Stimulated activated CD4-positive, alpha-beta T cell treated with anti-CD3 and anti-CD28 coated beads, Interleukin-1b, Interleukin-23, amount 100 ng/mL, for 4 hours (primary cell): ENCODE measurements at regions not wholly inside any gene's neighbourhood (a gene's known extent, or its start where the extent isn't known, plus 50 kb on each side); places are given as distances from the start of the nearest gene placed in this dataset.

Experiments
- DNase-seq, 2 donors: peaks; one replicate each; pipeline ENCODE4 v3.0.0-alpha.2; 2020; ENCODE audit warnings: low read depth in 2 of 2

- DNase-seq, result no peak
Measured at GRCh38 chr10:47053081-47053798, 142.0 kb downstream of the PTPN20 start.

- no peak for DNase-seq
Measured at GRCh38 chr10:47054974-47055373, 143.7 kb downstream of the PTPN20 start.

DNA sequence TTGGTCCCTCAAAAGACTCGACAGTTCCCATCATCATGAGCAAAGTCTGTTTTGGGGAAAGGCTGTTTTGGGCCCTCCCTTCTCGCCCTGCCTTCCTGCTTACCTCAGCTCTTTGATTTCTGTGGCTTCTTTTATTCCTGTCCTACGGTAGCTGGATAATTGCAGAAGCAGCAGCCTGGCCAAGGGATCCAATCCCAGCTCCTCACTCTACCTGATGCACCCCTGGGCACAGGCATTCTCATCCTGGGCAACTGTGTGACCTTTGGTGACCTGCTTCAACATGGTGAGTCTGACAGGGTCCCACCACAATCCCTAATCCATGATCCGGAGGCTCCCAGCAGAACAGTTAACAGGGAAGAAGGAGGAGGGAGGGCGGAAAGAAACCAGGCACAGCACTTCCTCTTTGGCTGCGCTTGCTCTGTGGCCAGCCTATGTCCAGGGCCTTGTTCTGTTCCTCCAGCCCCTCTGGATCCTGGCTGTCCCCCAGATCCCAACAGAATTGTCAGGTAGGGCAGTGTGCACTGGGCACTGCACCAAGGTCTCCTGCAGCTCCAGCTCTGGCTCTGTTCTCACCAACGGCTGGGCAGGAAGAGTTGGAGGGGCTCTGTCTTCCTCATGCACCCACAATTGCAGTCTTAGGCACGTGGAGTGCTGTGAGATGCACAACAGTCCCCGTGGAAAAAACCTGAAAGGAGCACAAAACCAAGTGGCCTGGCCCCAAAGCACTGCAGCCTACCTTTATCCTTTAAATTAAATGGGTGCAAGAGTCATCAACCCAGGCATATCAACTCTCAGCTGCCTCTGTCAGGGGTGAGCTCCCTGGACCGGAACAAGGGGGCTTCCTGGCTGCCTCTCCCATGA is 144.4 kb downstream of the PTPN20 start:
- DNase-seq, result no peak

GRCh38 chr10:47056247-47056510 is 145.0 kb downstream of the PTPN20 start:
- no peak for DNase-seq

GRCh38 chr10:47057471-47057870 is 146.2 kb downstream of the PTPN20 start:
- no peak for DNase-seq

DNA sequence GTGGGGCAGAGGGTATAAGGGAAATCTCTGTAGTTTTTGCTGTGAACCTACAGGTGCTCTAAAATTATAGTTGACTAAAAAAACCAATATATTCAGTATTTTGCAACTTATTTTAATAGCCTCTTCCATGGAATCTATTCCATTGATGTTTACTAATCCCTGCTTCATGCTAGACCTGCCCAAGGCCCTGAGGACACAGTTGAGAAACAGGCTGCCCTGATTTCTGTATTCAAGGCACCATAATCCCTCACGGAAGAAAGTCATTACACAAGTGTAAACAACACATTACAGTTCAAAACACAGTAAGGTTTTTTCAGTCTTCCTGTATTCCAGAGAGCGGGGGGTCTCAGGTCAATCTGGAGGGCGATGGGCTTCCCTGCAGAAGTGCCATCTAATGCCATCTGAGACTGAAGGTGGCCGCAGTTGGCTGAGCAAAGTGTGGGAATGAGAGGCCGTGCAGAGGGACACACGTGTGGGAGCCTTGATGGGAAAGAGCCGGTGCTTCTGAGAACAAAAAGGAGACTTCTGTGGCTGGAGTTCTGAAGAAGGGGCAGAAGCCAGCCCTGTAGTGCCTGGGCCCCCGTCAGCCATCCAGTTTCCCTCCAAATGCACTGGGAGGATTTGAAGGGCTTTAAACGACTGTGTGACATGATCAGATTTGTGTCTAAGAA is 146.9 kb downstream of the PTPN20 start:
- no peak for DNase-seq

DNA sequence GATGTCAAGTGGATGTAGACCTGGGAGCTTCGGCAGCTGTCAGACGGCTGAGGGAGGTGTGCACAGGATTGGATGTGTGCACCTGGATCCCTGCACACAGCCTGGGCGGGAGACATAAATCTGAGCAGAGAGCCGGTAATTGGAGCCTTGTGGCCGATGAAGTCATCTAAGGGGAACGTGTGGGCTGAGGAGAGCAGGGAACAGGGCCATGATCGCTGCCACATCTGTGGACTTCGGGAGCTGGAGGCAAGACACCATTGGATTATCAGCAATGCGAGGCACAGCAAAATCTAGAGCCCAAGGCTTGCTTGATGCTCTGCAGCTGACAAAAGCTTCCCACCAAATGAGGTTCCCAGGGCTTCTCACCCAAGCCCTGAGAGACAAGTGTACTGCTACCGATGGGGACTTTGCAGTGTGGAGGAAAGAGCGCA is 147.7 kb downstream of the PTPN20 start:
- DNase-seq, result no peak

DNA sequence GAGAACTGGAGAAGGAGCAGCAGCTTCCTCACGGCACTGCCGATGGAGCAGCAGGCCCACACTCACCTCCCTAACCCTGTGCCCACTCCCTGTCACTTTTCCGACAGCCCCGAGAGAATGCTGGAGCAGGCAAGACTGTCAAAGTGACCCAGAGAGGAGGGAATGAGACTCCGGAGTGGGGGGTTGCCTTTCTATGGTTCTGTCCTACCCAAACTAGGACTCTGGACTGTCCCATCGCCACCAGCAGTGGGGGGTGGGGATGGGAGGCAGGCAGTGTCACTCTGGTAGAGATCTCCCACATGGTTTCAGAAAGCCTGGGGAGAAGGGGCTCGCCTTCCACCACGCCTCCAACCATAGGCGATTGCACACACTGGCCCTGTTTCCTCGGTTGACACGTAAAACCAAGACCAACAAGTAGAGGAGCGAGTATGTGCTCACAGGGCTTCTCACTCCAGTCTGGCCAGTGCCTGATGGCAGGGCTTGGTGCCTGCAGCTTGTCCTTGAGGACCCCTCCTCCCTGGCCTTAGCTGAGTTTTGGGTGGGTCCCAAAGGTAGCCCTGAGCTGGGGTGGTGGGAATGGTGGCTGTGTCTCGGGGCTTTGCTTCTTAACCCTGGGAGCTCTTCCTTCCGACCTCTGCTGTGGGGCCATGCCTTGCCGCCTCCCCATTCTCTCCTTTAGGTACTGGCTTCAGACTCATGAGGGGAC is 148.5 kb downstream of the PTPN20 start:
- no peak for DNase-seq

- DNase-seq, result no peak
Measured at GRCh38 chr10:47060356-47060755, 149.1 kb downstream of the PTPN20 start.

GRCh38 chr10:47060993-47061500 is 149.8 kb downstream of the PTPN20 start:
- DNase-seq, result no peak

DNA sequence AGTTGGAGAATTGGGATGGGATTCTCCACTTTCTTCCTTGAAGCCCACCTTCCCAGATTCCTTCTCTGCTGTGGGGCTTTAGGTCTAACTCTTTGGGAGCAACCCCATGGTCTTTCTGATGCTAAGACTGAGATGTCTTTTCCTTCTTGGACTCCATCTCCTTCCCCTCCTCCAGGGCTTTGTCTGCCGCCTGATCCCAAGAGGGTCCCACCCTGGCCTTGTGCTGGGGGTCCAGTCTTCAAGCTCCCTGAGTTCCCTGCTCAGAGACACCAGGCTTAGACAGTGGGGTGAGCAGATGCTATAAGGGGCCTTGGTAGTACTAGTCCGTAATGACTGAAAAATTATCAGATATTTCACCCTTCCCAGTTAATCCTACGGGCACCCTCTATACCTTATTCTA is 150.5 kb downstream of the PTPN20 start:
- no peak for DNase-seq

DNA sequence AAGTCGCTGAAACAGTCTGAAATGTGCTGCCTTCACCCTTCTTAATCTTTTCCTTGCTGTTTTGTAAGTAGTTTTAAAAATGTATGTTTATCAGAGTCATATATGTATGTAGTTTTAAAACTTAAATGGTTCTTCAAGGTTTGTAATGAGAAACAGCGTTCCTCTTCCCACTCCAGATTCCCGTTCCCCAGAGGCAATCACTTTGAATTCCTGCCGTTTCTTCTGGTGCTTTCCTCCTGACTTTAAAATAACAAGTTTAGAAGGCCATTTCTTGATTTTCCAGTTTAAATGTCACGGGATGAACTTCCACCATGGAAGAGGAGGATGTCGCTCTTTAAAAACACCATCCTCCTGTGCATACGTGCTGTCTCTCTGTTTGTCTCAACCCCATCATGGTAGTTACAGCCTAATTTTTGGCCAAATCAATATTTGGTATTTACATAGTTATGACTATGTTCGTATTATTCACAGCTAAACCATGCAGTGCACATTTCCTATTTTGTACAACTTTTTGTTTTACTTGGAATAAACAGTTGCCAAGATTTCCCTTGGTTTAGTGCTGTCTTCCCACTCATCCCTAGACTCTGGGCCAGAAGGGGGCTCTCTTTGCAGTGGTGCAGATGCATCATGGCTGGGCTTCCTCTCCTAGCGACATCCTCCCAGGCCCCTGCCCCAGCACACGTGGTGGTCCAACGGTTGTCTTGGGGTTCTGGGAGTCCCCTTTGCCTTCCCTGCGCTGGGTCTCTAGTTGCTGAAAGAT is 151.4 kb downstream of the PTPN20 start:
- no peak for DNase-seq

- no peak for DNase-seq
Measured at GRCh38 chr10:47063858-47064257, 152.6 kb downstream of the PTPN20 start.

DNA sequence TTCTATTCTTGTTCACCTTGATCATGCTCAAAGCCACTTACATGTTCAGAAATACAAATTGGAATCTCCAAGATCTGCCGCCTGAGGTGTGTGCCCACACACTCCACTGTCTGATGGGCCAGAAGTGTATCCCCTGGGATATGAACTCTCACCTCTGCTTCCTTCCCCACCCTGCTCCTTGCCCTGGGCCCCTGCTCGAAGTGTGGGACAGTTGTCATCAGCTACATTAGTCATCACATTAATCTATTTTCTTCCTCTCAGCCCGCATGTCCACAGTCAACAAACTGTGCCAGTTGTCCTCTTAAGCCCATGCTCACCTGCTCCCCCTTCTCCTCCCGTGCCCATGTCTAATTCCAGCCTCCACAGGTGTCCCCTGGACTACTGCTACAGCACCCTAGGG is 154.7 kb downstream of the PTPN20 start:
- DNase-seq, result no peak

DNA sequence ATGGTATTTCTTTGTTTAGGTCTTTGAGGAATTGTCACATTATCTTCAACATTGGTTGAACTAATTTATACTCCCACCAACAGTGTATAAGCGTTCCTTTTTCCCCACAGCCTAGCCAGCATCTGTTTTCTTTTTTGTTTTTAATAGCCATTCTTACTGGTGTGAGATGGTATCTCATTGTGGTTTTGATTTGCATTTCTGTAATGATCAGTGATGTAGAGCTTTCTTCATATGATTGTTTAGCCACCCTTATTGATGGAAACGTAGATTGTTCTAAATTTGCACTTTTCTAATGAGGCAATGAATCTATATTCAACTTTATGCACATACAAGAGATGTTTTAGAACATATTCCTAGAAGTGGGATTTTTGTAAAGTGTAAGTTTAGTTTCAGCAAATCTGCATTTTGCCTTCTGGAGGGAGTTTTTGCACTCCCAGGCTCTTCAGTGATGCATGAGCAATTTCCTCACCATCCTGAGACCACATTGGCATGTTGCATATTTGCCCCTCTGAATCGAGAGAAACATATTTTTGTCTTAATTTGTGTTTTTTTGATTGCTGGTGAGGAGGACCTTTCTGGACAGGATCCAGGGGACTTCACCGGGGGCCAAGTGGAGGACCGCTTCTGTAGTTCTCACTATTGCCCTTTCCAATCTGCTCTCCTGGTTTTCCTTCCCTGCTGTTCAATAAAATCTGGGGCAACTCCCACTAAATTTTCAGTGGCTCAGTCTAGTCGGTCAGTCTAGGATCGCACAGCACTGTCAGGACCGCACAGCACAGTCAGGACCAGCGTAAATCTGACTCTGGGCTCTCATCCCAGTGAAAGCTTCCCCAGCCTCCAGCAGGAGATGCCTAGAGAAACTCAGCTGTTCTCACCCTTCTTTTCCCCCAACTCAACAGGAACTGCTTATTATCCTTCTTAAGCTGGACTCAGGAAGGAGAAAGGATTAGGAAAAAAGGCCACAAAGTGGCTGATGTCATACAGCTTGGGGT is 157.0 kb downstream of the PTPN20 start:
- DNase-seq, result no peak

- DNase-seq, result no peak
Measured at GRCh38 chr10:47070541-47070940, 159.3 kb downstream of the PTPN20 start.

DNA sequence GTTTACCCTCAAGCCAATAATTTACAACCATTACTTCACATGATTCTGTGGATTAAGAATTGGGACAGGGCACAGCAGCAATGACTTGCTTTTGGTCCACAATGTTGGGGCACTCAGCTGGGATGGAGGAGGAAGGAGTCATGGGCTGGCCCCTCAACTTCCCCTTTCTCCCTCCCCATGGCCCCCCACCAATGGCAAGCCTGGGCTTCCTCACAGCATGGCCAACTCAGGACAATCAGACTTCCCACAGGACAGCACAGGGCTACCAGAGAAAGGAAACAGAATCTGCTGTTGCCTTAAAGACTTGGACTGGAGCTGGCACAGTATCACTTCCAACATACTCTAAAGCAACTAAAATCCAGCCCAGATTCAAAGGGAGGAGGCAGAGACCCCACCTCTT is 160.7 kb downstream of the PTPN20 start:
- no peak for DNase-seq

- no peak for DNase-seq
Measured at GRCh38 chr10:47073967-47074366, 162.7 kb downstream of the PTPN20 start.

GRCh38 chr10:47076949-47077361 is 165.7 kb downstream of the PTPN20 start:
- no peak for DNase-seq

- DNase-seq, result no peak
Measured at GRCh38 chr10:47077386-47077785, 166.2 kb downstream of the PTPN20 start.
